B cell (primary cell): ENCODE measurements at regions not wholly inside any gene's neighbourhood (a gene's known extent, or its start where the extent isn't known, plus 50 kb on each side); places are given as distances from the start of the nearest gene placed in this dataset.

Experiments
- ATAC-seq: fragments of 200-7000 bp; cut with Tn5 transposase; one replicate; pipeline ENCODE4 v1.10.0; 2021; ENCODE audit warnings: low read depth, mild to moderate bottlenecking, moderate number of reproducible peaks, moderate library complexity
- CTCF ChIA-PET: fragments of 350-600 bp; sonication (Branson Sonifier 250); formaldehyde crosslinking; loops from one replicate; lab custom pipeline; 2021; ENCODE audit warnings: antibody characterized with exemption, inconsistent platforms; lab: Charles Lee
- POLR2A ChIA-PET: fragments of 350-600 bp; sonication (Branson Sonifier 250); formaldehyde crosslinking; loops from one replicate; lab custom pipeline; 2021; ENCODE audit warnings: antibody characterized with exemption; lab: Charles Lee
- DNase-seq: peaks from one replicate; pipeline ENCODE4 v3.0.0; 2013
- H2AFZ ChIP-seq: 2 replicates; pipeline ENCODE4 v1.6.1; 2012; ENCODE audit warnings: mild to moderate bottlenecking, low read depth, low read length; ENCODE audit not compliant: insufficient read depth, poor library complexity, severe bottlenecking
- H3K27ac ChIP-seq, 2 donors: 1 replicate in 1 of 2; 2 replicates in 1 of 2; pipeline ENCODE4 v1.5.1; 2012 to 2013; ENCODE audit warnings: low read length in 2 of 2, mild to moderate bottlenecking in 2 of 2, moderate library complexity in 1 of 2
- H3K27me3 ChIP-seq, 4 experiments: fragments of 200-600 bp in 1 of 4; sonication (generic) in 1 of 4; replicated peaks in 1 of 4; 1 replicate in 2 of 4; 2 replicates in 2 of 4; pipeline versions ENCODE4 v1.6.1 to v1.7.0; 2013 to 2016; ENCODE audit warnings: low read length in 3 of 4, mild to moderate bottlenecking in 2 of 4, mixed read lengths in 1 of 4, moderate library complexity in 1 of 4; ENCODE audit not compliant: insufficient read depth in 4 of 4, control insufficient read depth in 3 of 4; ENCODE audit errors: control extremely low read depth in 1 of 4
- H3K36me3 ChIP-seq, 2 experiments: replicated peaks in 1 of 2; 1 replicate in 1 of 2; 2 replicates in 1 of 2; pipeline versions ENCODE4 v1.6.1 to v1.7.1; 2013; ENCODE audit warnings: low read length in 1 of 2; ENCODE audit not compliant: insufficient read depth in 2 of 2, control insufficient read depth in 1 of 2; ENCODE audit errors: control extremely low read depth in 1 of 2, extremely low read depth in 1 of 2
- H3K4me1 ChIP-seq, 2 donors: fragments of 200-600 bp in 1 of 2; sonication (generic) in 1 of 2; 1 replicate in 1 of 2; 2 replicates in 1 of 2; pipeline versions ENCODE4 v1.5.1 to v1.6.1; 2013 to 2017; ENCODE audit warnings: low read length in 2 of 2; ENCODE audit not compliant: control insufficient read depth in 2 of 2, insufficient read depth in 2 of 2
- H3K4me2 ChIP-seq: replicated peaks from 2 replicates; pipeline ENCODE3; 2012; ENCODE audit warnings: mild to moderate bottlenecking, low read depth, low read length; ENCODE audit not compliant: poor library complexity, severe bottlenecking
- H3K4me3 ChIP-seq, 5 experiments: fragments of 200-600 bp in 1 of 5; sonication (generic) in 1 of 5; 1 replicate in 3 of 5; 2 replicates in 2 of 5; pipeline versions ENCODE4 v1.5.1 to v1.7.0; 2011 to 2016; ENCODE audit warnings: low read length in 4 of 5, mild to moderate bottlenecking in 4 of 5, low read depth in 2 of 5, control low read depth in 1 of 5, moderate library complexity in 1 of 5; ENCODE audit not compliant: insufficient read depth in 1 of 5; ENCODE audit errors: control extremely low read depth in 1 of 5, extremely low read depth in 1 of 5
- H3K79me2 ChIP-seq: fragments of 200-600 bp; sonication (generic); one replicate; pipeline ENCODE4 v1.6.0; 2016; ENCODE audit warnings: low read length; ENCODE audit not compliant: control insufficient read depth, insufficient read depth
- H3K9ac ChIP-seq: fragments of 200-600 bp; sonication (generic); 2 replicates; pipeline ENCODE4 v1.6.1; 2017; ENCODE audit warnings: mild to moderate bottlenecking, low read length, moderate library complexity
- H3K9me3 ChIP-seq, 3 donors: one replicate each; pipeline versions ENCODE4 v1.6.1 to v1.7.1; 2013; ENCODE audit warnings: low read length in 2 of 3; ENCODE audit not compliant: control insufficient read depth in 2 of 3, insufficient read depth in 1 of 3; ENCODE audit errors: control extremely low read depth in 1 of 3
- H4K20me1 ChIP-seq: 2 replicates; pipeline ENCODE4 v1.6.0; 2012; ENCODE audit warnings: mild to moderate bottlenecking, low read length; ENCODE audit not compliant: insufficient read depth, control insufficient read depth, poor library complexity, severe bottlenecking
- H3K27ac Mint-ChIP-seq: one replicate; pipeline ENCODE4 v1.8.0; 2021; ENCODE audit warnings: mixed read lengths
- H3K27me3 Mint-ChIP-seq: one replicate; pipeline ENCODE4 v1.8.0; 2021; ENCODE audit warnings: mixed read lengths
- H3K4me1 Mint-ChIP-seq: one replicate; pipeline ENCODE4 v1.8.0; 2021; ENCODE audit warnings: mixed read lengths
- H3K4me3 Mint-ChIP-seq: one replicate; pipeline ENCODE4 v1.8.0; 2021; ENCODE audit warnings: mixed read lengths
- H3K9me3 Mint-ChIP-seq: one replicate; pipeline ENCODE4 v1.8.0; 2022; ENCODE audit warnings: mixed read lengths; ENCODE audit not compliant: insufficient read depth
- EZH2 ChIP-seq: IDR thresholded peaks from 2 replicates; pipeline ENCODE4 v1.6.1; 2012; ENCODE audit warnings: borderline replicate concordance, low read depth, mild to moderate bottlenecking, moderate library complexity, low read length; ENCODE audit not compliant: insufficient read depth, poor library complexity, severe bottlenecking
- whole genome bisulfite sequencing: methylation state at CpG from one replicate; pipeline ENCODE4 v1.1.5; 2013; ENCODE audit warnings: missing lambda C conversion rate; ENCODE audit not compliant: insufficient coverage; 5-methylcytosine and 5-hydroxymethylcytosine counted together
- intact Hi-C: fragments of 100-400 bp; cut with micrococcal nuclease; formaldehyde crosslinking; loops from one replicate; pipeline ENCODE4 v1.10.0; 2022
- TF ChIP-seq, protein P1 (sequence below): fragments of 200-600 bp; IDR thresholded peaks from one replicate; pipeline ENCODE4 v1.8.0; 2022; ENCODE audit warnings: antibody characterized with exemption, mild to moderate bottlenecking

GRCh38 chr18:60654298-60654697 lies 281.7 kb upstream of the MC4R start:
- Mint-ChIP-seq H3K9me3 (no peaks in the 10 kb centered on the region), H3K4me3 (no peak overlapping the region), H3K27ac (no peak overlapping the region), H3K4me1 (peaks cover 3% of the 10 kb centered on the region), H3K27me3 (no peaks in the 10 kb centered on the region)
- Histone ChIP-seq H4K20me1 (no peaks in the 10 kb centered on the region), H3K27me3 (no peaks in the 10 kb centered on the region), H3K4me3 (no peak overlapping the region), H3K27ac (no peak overlapping the region), H3K9me3 (no peaks in the 10 kb centered on the region), H2AFZ (no peak overlapping the region), H3K9ac (no peak overlapping the region), H3K4me1 (no peaks in the 10 kb centered on the region), H3K36me3 (no peaks in the 10 kb centered on the region), H3K79me2 (no peaks in the 10 kb centered on the region), H3K4me2 (no peak overlapping the region)
- ATAC-seq = no peak
- ChIA-PET CTCF (no interaction called here), POLR2A (no interaction called here)
- no peak for DNase-seq
- intact Hi-C loops = no loop called here
- no peak for TF ChIP-seq EZH2
- TF ChIP-seq, protein P1, sequence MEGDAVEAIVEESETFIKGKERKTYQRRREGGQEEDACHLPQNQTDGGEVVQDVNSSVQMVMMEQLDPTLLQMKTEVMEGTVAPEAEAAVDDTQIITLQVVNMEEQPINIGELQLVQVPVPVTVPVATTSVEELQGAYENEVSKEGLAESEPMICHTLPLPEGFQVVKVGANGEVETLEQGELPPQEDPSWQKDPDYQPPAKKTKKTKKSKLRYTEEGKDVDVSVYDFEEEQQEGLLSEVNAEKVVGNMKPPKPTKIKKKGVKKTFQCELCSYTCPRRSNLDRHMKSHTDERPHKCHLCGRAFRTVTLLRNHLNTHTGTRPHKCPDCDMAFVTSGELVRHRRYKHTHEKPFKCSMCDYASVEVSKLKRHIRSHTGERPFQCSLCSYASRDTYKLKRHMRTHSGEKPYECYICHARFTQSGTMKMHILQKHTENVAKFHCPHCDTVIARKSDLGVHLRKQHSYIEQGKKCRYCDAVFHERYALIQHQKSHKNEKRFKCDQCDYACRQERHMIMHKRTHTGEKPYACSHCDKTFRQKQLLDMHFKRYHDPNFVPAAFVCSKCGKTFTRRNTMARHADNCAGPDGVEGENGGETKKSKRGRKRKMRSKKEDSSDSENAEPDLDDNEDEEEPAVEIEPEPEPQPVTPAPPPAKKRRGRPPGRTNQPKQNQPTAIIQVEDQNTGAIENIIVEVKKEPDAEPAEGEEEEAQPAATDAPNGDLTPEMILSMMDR = no peak
- WGBS = no CpG with 5 or more reads among the region's 2 CpGs

DNA sequence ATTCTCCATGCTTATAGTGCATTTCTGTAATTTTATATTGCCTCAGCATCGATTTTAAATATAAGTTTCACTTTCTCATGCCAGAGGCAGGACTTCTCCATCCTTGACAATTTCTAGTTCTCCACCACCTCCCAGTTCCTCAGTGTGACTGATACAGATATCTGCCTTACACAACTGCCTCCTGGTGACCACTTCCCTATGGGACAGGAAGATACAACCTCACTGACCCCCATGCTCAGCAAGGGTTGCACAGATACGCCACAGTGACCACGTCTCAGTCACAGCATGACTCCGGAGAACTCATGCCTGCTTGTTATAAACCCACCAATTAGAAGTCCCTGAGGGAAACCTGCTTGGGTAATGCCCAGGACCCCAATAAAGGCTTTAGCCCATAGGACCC lies 284.0 kb upstream of the MC4R start:
- H3K4me2 ChIP-seq = no peak overlapping the region
- CTCF ChIA-PET = no interaction called here

More for the DNA sequence above, 284.0 kb upstream of the MC4R start:
- Histone ChIP-seq H3K36me3 (no peaks in the 10 kb centered on the region), H3K27ac (no peak overlapping the region), H3K79me2 (no peaks in the 10 kb centered on the region), H3K9me3 (no peaks in the 10 kb centered on the region), H4K20me1 (no peaks in the 10 kb centered on the region), H3K27me3 (no peaks in the 10 kb centered on the region), H3K9ac (no peak overlapping the region), H3K4me3 (no peak overlapping the region), H3K4me1 (no peaks in the 10 kb centered on the region), H2AFZ (no peak overlapping the region)
- intact Hi-C loops = no loop called here
- WGBS = 11% methylated on average over 4 of the region's 4 CpGs
- DNase-seq (no peak), ATAC-seq (no peak)
- TF ChIP-seq EZH2 = no peak
- TF ChIP-seq, protein P1 = no peak
- POLR2A ChIA-PET = no interaction called here
- Mint-ChIP-seq H3K27ac (no peak overlapping the region), H3K9me3 (no peaks in the 10 kb centered on the region), H3K4me3 (no peak overlapping the region), H3K27me3 (no peaks in the 10 kb centered on the region), H3K4me1 (peaks cover 3% of the 10 kb centered on the region)
